Loucy (cell line): ENCODE measurements at regions not wholly inside any gene's neighbourhood (a gene's known extent, or its start where the extent isn't known, plus 50 kb on each side); places are given as distances from the start of the nearest gene placed in this dataset.

ENCODE experiments used
- H2AFZ ChIP-seq: fragments of 200-600 bp; sonication (generic); 2 replicates; pipeline ENCODE4 v1.6.0; 2016; ENCODE audit warnings: antibody characterized with exemption, mild to moderate bottlenecking, low read length, moderate library complexity
- H3F3A ChIP-seq: fragments of 200-600 bp; 2 replicates; pipeline ENCODE4 v1.6.0; 2016; ENCODE audit warnings: antibody characterized with exemption, low read depth, mild to moderate bottlenecking
- H3K27me3 ChIP-seq: fragments of 200-600 bp; sonication (generic); 2 replicates; pipeline ENCODE4 v1.6.1; 2014; ENCODE audit warnings: low read length, mild to moderate bottlenecking; ENCODE audit not compliant: insufficient read depth, poor library complexity, severe bottlenecking
- H3K36me3 ChIP-seq: fragments of 200-600 bp; sonication (generic); 2 replicates; pipeline ENCODE4 v1.6.1; 2016; ENCODE audit warnings: low read length; ENCODE audit not compliant: insufficient read depth
- H3K4me1 ChIP-seq: fragments of 200-600 bp; sonication (generic); 2 replicates; pipeline ENCODE4 v1.5.1; 2014; ENCODE audit warnings: low read length, mild to moderate bottlenecking; ENCODE audit not compliant: insufficient read depth, poor library complexity, severe bottlenecking
- H3K4me2 ChIP-seq: fragments of 200-600 bp; sonication (generic); 2 replicates; pipeline ENCODE4 v1.6.0; 2014; ENCODE audit warnings: antibody characterized with exemption, low read length, low read depth, mild to moderate bottlenecking; ENCODE audit not compliant: poor library complexity, severe bottlenecking
- H3K4me3 ChIP-seq: fragments of 200-600 bp; sonication (generic); 2 replicates; pipeline ENCODE4 v1.5.1; 2014; ENCODE audit warnings: low read length, mild to moderate bottlenecking, mixed read lengths; ENCODE audit not compliant: poor library complexity, severe bottlenecking
- H3K79me2 ChIP-seq: fragments of 200-600 bp; sonication (generic); 2 replicates; pipeline ENCODE4 v1.6.1; 2014; ENCODE audit warnings: low read length; ENCODE audit not compliant: insufficient read depth
- H3K9ac ChIP-seq: fragments of 200-600 bp; sonication (generic); 2 replicates; pipeline ENCODE4 v1.6.0; 2014; ENCODE audit warnings: mild to moderate bottlenecking, low read depth, low read length, moderate library complexity; ENCODE audit not compliant: poor library complexity, severe bottlenecking
- H3K9me2 ChIP-seq: fragments of 200-600 bp; sonication (generic); replicated peaks from 2 replicates; pipeline ENCODE4 v1.6.1; 2016; ENCODE audit warnings: low read depth, low read length, mixed read lengths
- H3K9me3 ChIP-seq: fragments of 200-600 bp; sonication (generic); 2 replicates; pipeline ENCODE4 v1.6.1; 2014; ENCODE audit warnings: mild to moderate bottlenecking, antibody characterized with exemption, low read length, low read depth; ENCODE audit not compliant: insufficient read depth
- H4K20me1 ChIP-seq: fragments of 200-600 bp; sonication (generic); 2 replicates; pipeline ENCODE4 v1.6.0; 2014; ENCODE audit warnings: antibody characterized with exemption, low read length, mild to moderate bottlenecking; ENCODE audit not compliant: insufficient read depth, poor library complexity, severe bottlenecking
- EZH2phosphoT487 ChIP-seq: fragments of 200-600 bp; IDR thresholded peaks from 2 replicates; pipeline ENCODE4 v1.6.1; 2018; ENCODE audit warnings: antibody characterized with exemption, mild to moderate bottlenecking, moderate library complexity, borderline replicate concordance
- TF ChIP-seq, protein P1 (sequence below): fragments of 200-600 bp; sonication (generic); conservative IDR thresholded peaks from 2 replicates; pipeline ENCODE4 v1.5.1; 2014; ENCODE audit warnings: mild to moderate bottlenecking, antibody characterized with exemption, low read length

GRCh38 chr16:74141015-74141414 is 155.6 kb upstream of the PSMD7 start:
- H3K4me2 ChIP-seq = no peak overlapping the region
- no peaks in the 10 kb centered on the region for H3K4me1 ChIP-seq
- no peaks in the 10 kb centered on the region for H3K79me2 ChIP-seq
- H2AFZ ChIP-seq = no peak overlapping the region
- H4K20me1 ChIP-seq = no peaks in the 10 kb centered on the region
- H3K9me3 ChIP-seq = no peaks in the 10 kb centered on the region
- H3K36me3 ChIP-seq = no peaks in the 10 kb centered on the region
- H3F3A ChIP-seq = no peaks in the 10 kb centered on the region
- H3K27me3 ChIP-seq = no peaks in the 10 kb centered on the region
- H3K9me2 ChIP-seq = 0 out of 2 replicates have a peak, but pooled peaks cover 6% of the 10 kb centered on the region
- H3K4me3 ChIP-seq = no peak overlapping the region
- TF ChIP-seq, protein P1, sequence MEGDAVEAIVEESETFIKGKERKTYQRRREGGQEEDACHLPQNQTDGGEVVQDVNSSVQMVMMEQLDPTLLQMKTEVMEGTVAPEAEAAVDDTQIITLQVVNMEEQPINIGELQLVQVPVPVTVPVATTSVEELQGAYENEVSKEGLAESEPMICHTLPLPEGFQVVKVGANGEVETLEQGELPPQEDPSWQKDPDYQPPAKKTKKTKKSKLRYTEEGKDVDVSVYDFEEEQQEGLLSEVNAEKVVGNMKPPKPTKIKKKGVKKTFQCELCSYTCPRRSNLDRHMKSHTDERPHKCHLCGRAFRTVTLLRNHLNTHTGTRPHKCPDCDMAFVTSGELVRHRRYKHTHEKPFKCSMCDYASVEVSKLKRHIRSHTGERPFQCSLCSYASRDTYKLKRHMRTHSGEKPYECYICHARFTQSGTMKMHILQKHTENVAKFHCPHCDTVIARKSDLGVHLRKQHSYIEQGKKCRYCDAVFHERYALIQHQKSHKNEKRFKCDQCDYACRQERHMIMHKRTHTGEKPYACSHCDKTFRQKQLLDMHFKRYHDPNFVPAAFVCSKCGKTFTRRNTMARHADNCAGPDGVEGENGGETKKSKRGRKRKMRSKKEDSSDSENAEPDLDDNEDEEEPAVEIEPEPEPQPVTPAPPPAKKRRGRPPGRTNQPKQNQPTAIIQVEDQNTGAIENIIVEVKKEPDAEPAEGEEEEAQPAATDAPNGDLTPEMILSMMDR = no peak
- no peak for TF ChIP-seq EZH2phosphoT487
- H3K9ac ChIP-seq = no peak overlapping the region

DNA sequence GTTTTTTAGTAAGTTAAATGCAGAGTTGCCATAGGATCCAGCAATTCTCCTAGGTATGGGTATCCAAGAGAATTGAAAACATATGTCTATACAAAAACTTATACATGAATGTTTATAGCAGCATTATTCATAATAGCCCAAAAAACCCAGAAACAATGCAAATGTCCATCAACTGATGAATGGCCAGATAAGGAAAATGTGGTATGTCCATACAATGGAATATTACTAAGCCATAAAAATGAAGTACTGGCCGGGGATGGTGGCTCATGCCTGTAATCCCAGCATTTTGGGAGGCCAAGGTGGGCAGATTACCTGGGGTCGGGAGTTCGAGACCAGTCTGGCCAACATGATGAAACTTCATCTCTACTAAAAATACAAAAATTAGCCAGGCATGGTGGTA is 156.1 kb upstream of the PSMD7 start:
- Histone ChIP-seq H4K20me1 (no peaks in the 10 kb centered on the region), H3K9me3 (no peaks in the 10 kb centered on the region), H3K27me3 (no peaks in the 10 kb centered on the region), H3K9ac (no peak overlapping the region), H3K4me3 (no peak overlapping the region), H3K4me2 (no peak overlapping the region), H3K9me2 (0 out of 2 replicates have a peak, but pooled peaks cover 6% of the 10 kb centered on the region), H2AFZ (no peak overlapping the region), H3F3A (no peaks in the 10 kb centered on the region), H3K36me3 (no peaks in the 10 kb centered on the region), H3K4me1 (no peaks in the 10 kb centered on the region), H3K79me2 (no peaks in the 10 kb centered on the region)
- TF ChIP-seq, protein P1 = no peak
- no peak for TF ChIP-seq EZH2phosphoT487

- Histone ChIP-seq H2AFZ (no peak overlapping the region), H3K4me3 (no peak overlapping the region), H3F3A (no peaks in the 10 kb centered on the region), H3K9ac (no peak overlapping the region), H3K27me3 (peaks cover 5% of the 10 kb centered on the region), H3K79me2 (no peaks in the 10 kb centered on the region), H3K9me3 (no peaks in the 10 kb centered on the region), H3K4me2 (no peak overlapping the region), H3K9me2 (no peaks in the 10 kb centered on the region), H3K4me1 (no peaks in the 10 kb centered on the region), H4K20me1 (no peaks in the 10 kb centered on the region), H3K36me3 (no peaks in the 10 kb centered on the region)
- TF ChIP-seq, protein P1 = no peak
- no peak for TF ChIP-seq EZH2phosphoT487
These were observed 172.8 kb upstream of the PSMD7 start for GRCh38 chr16:74123826-74124225.
